Stimulated activated CD8-positive, alpha-beta memory T cell treated with anti-CD3 and anti-CD28 coated beads, Interleukin-7, amount 100 ng/mL, for 24 hours (primary cell): ENCODE measurements at regions not wholly inside any gene's neighbourhood (a gene's known extent, or its start where the extent isn't known, plus 50 kb on each side); places are given as distances from the start of the nearest gene placed in this dataset.
"Not testable (repeated sequence)": the region's sequence is repeated elsewhere in the genome, so short reads cannot be mapped to it uniquely, and the experiment has no call there.

Experiments used
- DNase-seq: peaks from one replicate; pipeline ENCODE4 v3.0.0-alpha.2; 2020; ENCODE audit warnings: low read depth

- not testable (repeated sequence) for DNase-seq
Measured at GRCh38 chr16:88164196-88165039, 213.2 kb downstream of the BANP start.

GRCh38 chr16:88165040-88165544 lies 213.9 kb downstream of the BANP start:
- DNase-seq: not testable (repeated sequence)

- not testable (repeated sequence) for DNase-seq
Measured at GRCh38 chr16:88165683-88166082, 214.4 kb downstream of the BANP start.

GRCh38 chr16:88166209-88166773 lies 215.1 kb downstream of the BANP start:
- DNase-seq: not testable (repeated sequence)

- DNase-seq: not testable (repeated sequence)
Measured at GRCh38 chr16:88167798-88168556, 214.8 kb upstream of the ZNF469 start.

GRCh38 chr16:88168557-88168949 lies 214.2 kb upstream of the ZNF469 start:
- not testable (repeated sequence) for DNase-seq

DNA sequence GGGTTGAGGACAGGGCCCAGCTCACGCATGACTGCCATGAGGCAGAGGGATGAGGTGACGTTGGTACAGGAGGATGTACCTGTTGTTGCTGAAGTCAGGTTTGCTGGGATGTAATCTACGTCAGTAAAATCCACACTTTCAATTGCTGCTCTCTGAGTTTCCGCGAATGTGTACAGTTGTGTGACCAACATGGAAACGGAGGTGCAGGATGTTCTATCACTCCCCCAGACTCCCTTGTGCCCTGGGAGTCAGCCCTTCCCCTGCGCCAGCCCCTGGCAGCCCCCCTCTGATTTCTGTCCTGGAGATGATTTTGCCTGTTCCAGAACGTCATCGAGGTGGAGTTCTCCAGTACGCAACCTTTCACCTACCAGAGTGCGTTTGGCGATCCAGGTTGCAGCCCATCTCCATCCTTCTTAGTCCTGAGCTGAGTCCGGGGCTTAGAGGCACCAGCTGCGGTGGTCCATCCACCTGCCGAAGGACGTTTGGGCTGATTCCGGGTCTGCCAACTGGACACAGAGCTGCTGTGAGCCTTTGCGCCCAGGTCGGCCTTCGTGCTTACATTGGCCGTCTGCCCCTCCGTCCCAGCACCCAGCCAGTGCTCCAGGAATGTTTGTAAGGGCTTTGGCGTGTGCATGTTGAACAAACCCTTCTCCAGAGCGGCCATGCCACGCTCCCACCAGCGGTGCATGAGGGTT lies 213.5 kb upstream of the ZNF469 start:
- DNase-seq: not testable (repeated sequence)

DNA sequence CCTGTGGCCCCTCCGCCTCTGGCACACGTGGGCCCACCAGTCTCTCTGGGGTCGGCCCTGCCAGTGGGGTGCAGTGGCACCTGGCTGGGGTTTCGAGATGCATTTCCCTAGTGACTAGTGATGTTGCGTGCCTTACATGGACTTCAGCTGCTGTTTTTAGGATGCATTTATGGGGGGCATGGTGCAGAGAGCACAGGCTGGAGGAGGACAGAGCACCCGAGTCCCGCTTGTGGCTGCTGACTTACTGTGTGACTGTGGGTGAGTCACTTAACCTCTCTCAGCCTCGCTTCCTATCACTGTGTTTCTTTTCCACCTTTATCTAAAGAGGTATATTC lies 213.0 kb upstream of the ZNF469 start:
- not testable (repeated sequence) for DNase-seq

GRCh38 chr16:88170528-88170991 lies 212.2 kb upstream of the ZNF469 start:
- no peak for DNase-seq

- DNase-seq: not testable (repeated sequence)
Measured at GRCh38 chr16:88171126-88171525, 211.6 kb upstream of the ZNF469 start.

DNA sequence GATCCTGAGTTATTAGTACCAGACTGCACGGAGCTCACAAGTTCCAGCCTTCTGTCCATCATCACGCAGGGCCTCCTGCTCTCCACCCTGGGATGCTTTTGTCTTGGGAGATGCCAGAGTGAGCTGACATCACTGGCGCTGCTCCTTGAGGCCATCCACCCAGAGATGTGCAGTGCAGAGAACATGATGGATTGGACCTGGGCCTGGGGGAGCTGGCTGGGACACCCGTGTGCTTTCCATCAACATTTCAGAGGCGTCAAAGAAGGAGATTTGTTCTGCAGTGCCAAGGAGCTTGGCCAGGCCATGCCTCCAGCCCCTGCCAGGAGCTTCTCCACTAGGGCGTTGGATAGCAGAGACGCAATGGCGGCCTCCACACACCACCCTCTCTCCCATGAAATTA lies 206.6 kb upstream of the ZNF469 start:
- not testable (repeated sequence) for DNase-seq

DNA sequence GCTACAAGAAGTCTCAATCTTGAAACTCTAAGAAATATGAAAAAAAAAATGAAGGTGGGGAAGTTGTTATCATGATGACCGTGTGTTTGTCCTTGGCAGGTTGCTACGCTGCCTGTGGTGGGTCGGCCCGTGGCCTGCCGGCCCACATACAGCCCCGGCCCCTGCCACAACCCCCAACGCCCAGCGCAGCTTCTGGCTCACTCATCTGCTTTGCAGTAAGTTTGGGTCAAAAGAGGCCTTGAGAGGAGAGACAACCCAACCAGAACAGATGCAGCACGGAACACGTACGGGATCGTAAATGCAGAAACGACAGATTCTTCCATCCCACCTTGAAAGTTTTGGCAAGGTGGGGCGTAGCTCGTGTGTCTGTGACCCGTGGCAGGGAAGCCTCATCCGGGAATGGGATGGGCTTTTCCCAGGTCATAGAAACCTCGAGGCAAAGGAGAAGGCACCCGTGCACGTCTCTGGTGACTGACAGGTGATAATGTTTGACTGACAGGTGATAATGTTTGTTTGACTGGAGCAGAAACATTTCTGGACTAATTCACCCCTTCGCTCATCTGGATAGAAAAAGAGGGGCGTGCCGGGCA lies 206.1 kb upstream of the ZNF469 start:
- DNase-seq: not testable (repeated sequence)

- not testable (repeated sequence) for DNase-seq
Measured at GRCh38 chr16:88178251-88178650, 204.5 kb upstream of the ZNF469 start.

DNA sequence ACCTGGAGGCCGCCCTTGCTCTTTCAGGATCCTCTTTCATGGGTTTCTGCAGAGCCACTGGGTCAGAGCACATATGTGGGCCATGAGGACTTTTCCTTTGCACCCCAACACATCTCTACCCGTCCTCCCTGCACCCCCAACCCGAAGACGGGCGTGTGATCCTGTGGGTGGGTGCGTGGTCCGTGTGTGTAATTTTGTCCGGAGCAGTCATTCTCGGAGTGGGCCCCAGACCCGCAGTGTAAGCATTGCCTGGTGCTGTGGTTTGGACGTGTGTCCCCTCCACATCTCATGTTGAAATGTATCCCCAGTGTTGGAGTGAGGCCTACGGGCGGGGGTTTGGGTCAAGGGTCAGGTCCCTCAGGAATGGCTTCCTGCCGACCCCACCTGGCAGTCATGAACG lies 203.9 kb upstream of the ZNF469 start:
- DNase-seq: not testable (repeated sequence)

DNA sequence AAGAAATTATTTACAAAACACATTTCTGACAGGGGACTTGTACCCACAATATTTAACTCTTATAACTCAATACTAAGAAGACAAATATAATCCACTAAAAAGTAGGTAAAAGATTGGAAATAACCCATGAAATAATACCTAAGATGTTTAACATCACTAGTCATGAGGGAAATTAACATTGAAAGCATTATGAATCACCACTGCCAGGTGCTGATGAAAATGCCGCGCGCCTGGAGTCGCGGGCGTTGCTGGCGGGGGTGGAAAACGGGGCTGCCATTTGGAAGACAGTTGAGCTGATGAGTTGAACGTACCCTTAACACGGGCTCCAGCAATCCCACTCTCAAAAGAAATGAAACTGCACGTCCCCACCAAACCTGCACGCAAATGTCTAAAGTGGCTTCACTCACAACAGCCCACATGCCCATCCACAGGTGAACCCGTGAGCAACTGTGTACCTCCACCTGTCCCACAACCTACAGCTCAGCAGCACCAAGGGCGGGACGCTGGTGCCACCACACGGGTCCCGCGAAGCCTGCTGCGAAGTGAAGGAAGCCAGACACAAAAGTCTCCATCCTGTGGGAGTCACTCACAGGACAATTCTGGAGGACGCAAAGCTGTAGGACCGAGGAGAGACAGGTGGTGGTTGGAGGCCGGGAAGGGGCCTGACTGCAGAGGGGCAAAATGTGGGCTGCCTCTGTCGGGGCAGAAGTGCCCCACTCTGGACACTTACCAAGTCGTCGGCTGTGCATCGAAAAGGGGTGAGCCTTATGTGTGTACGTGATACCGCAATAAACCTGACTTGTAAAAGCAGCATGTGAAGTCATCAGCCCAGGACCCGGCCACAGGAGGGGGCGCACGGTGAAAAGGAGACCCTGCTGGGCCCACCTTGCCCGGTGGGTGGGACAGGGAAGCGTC lies 199.5 kb upstream of the ZNF469 start:
- not testable (repeated sequence) for DNase-seq

GRCh38 chr16:88184053-88184452 lies 198.7 kb upstream of the ZNF469 start:
- DNase-seq: not testable (repeated sequence)

DNA sequence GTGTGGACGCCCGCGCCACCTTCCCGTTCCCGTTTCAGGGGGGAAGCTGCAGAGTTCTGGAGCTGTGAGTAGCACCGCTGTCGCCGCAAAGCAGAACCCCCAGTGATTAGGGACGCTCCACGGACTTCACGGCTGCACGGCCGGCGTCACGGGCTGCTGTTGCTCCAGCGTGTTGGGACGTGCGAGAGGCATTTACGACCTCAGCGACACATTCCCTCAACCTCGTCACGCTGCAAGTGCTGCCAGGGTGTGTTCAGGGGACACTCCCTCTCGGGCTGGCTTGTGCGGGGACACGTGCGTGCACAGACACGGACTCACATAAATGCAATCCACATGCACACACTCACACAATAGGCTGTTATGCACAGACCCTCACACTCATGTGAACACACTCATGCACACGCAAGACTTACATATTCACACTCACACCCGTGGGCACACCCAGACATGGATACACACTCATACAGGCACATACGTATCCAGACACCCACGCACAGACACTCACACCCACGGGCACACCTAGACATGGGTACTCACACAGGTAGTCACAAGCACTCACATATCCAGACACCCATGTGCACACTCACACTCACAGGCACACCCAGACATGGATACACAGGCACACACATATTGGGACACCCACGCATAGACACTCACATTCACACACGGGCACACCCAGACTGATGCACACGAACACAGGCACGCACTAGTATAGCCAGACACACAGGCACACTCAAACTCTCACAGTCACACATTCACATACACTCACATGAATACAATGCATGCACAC lies 198.0 kb upstream of the ZNF469 start:
- not testable (repeated sequence) for DNase-seq

- DNase-seq: not testable (repeated sequence)
Measured at GRCh38 chr16:88185406-88185805, 197.4 kb upstream of the ZNF469 start.
